GM20000 (cell line): ENCODE measurements at regions not wholly inside any gene's neighbourhood (a gene's known extent, or its start where the extent isn't known, plus 50 kb on each side); places are given as distances from the start of the nearest gene placed in this dataset.

Source experiments
- DNase-seq: peaks from one replicate; pipeline ENCODE4 v3.0.0; 2012; ENCODE audit warnings: low spot score
- CTCF ChIP-seq: IDR thresholded peaks from 2 replicates; pipeline ENCODE4 v1.5.1; 2012; ENCODE audit warnings: mild to moderate bottlenecking, control low read depth; ENCODE audit errors: extremely low read depth, missing control alignments

- TF ChIP-seq CTCF = no peak
- no peak for DNase-seq
Measured at GRCh38 chr3:34022147-34022546, 223.7 kb downstream of the PDCD6IP start.

GRCh38 chr3:34024447-34025240, 226.2 kb downstream of the PDCD6IP start:
- TF ChIP-seq CTCF = no peak
- DNase-seq = no peak

GRCh38 chr3:34033839-34034238, 235.4 kb downstream of the PDCD6IP start:
- TF ChIP-seq CTCF = no peak
- DNase-seq = no peak

- no peak for DNase-seq
- no peak for TF ChIP-seq CTCF
Measured at GRCh38 chr3:34034840-34035239, 236.4 kb downstream of the PDCD6IP start.

- TF ChIP-seq CTCF = no peak
- no peak for DNase-seq
Measured at GRCh38 chr3:34035775-34036174, 237.3 kb downstream of the PDCD6IP start.

GRCh38 chr3:34037260-34037659, 238.8 kb downstream of the PDCD6IP start:
- no peak for DNase-seq
- TF ChIP-seq CTCF = no peak

GRCh38 chr3:34038131-34038530, 239.7 kb downstream of the PDCD6IP start:
- DNase-seq = no peak
- TF ChIP-seq CTCF = no peak
